ENCODE measurements at regions not wholly inside any gene's neighbourhood (a gene's known extent, or its start where the extent isn't known, plus 50 kb on each side); places are given as distances from the start of the nearest gene placed in this dataset.

DNA sequence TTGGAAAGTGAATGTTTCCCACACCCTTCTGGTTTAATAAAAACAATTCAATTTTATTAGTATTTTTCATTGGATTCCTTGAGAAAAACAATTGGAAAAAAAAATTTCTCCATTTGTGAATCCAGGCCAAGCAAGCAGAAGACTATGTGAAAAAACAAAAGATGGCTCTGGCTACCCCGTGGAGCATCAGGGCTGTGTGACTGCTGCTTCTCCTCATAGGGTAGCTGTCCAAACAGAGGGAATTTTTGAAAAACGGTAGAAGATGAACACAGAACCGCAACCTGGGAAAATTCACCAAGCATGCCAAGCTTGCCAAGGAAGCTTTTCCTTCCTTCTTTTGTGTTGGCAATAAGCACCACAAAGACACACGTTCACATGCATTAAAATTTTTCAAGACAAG lies 71.3 kb upstream of the ACVR2A start:
- H3K9me3 ChIP-seq (ENCODE audit: control insufficient read depth, low read length) = no peaks in the 10 kb centered on the region
- no peak overlapping the region for H2BK12ac ChIP-seq (ENCODE audit: low read length in 2 of 2)
- H3K9ac ChIP-seq (ENCODE audit: low read length) = no peak overlapping the region
- no peaks in the 10 kb centered on the region for H3K79me1 ChIP-seq (replicated peaks; ENCODE audit: low read length, poor library complexity, severe bottlenecking)
- H3K4me3 ChIP-seq (ENCODE audit: insufficient read depth in 1 of 2, low read depth in 1 of 2, low read length in 2 of 2) = no peak overlapping the region
- H3K18ac ChIP-seq (ENCODE audit: low read depth in 1 of 2, low read length in 2 of 2) = no peak overlapping the region
- H2BK5ac ChIP-seq (ENCODE audit: low read depth, low read length, poor library complexity, severe bottlenecking) = no peak overlapping the region
- no peak overlapping the region for H3K23ac ChIP-seq (ENCODE audit: low read length in 2 of 2)
- no peak overlapping the region for H4K8ac ChIP-seq (ENCODE audit: low read length)
- H3K14ac ChIP-seq (ENCODE audit: low read length in 2 of 2) = no peak overlapping the region
- no peaks in the 10 kb centered on the region for H3K36me3 ChIP-seq (ENCODE audit: control insufficient read depth in 1 of 2, insufficient read depth in 2 of 2, low read depth in 1 of 2, low read length in 2 of 2)
- H4K91ac ChIP-seq (ENCODE audit: low read length) = no peak overlapping the region
- no peak overlapping the region for H2BK15ac ChIP-seq (ENCODE audit: low read depth, poor library complexity, severe bottlenecking)
- no peak for DNase-seq
- H3K27me3 ChIP-seq (ENCODE audit: control insufficient read depth in 1 of 2, insufficient read depth in 1 of 2, low read length in 2 of 2) = peaks cover 0 to 5% of the 10 kb centered on the region in 2 experiments
- H3K4me1 ChIP-seq (ENCODE audit: control insufficient read depth, insufficient read depth, low read depth, low read length) = no peaks in the 10 kb centered on the region
- no peak overlapping the region for H2AFZ ChIP-seq (ENCODE audit: low read depth, low read length)
- no peak overlapping the region for H3K27ac ChIP-seq (ENCODE audit: low read length, poor library complexity, severe bottlenecking)
- H3K4ac ChIP-seq (ENCODE audit: low read depth in 1 of 2, low read length in 2 of 2) = no peak overlapping the region
- 74% methylated on average over 3 of the region's 4 CpGs for WGBS
- no peak overlapping the region for H2BK120ac ChIP-seq (ENCODE audit: low read depth, low read length)
- H2AK5ac ChIP-seq (ENCODE audit: low read length, severe bottlenecking) = no peak overlapping the region
- no peak overlapping the region for H3K4me2 ChIP-seq (ENCODE audit: low read length, poor library complexity, severe bottlenecking)

DNA sequence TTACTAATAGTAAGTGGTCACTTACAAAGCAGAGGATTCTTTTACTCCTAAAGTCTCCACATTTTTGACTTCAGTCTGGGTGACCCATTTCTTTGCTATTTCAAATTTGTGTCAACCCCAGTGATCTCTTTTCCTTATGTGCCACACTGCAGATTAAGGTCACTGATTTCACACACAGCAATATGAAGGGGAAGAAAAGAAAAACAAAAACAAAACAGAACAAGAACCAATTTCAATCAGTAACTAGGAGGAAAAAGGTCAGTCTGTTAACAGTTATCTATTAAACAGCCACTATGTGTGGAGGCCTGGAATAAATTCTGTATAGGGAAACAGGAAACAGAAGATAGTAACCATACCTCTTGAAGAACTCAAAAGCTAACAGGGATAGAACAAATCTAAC lies 72.0 kb upstream of the ACVR2A start:
- H3K4ac ChIP-seq (ENCODE audit: low read depth in 1 of 2, low read length in 2 of 2) = no peak overlapping the region
- DNase-seq = no peak
- H2BK12ac ChIP-seq (ENCODE audit: low read length in 2 of 2) = no peak overlapping the region
- no peak overlapping the region for H3K14ac ChIP-seq (ENCODE audit: low read length in 2 of 2)
- no peak overlapping the region for H3K9ac ChIP-seq (ENCODE audit: low read length)
- H3K23ac ChIP-seq (ENCODE audit: low read length in 2 of 2) = no peak overlapping the region
- H3K9me3 ChIP-seq (ENCODE audit: control insufficient read depth, low read length) = no peaks in the 10 kb centered on the region
- H3K79me1 ChIP-seq (replicated peaks; ENCODE audit: low read length, poor library complexity, severe bottlenecking) = no peaks in the 10 kb centered on the region
- no peak overlapping the region for H2BK5ac ChIP-seq (ENCODE audit: low read depth, low read length, poor library complexity, severe bottlenecking)
- H3K27me3 ChIP-seq (ENCODE audit: control insufficient read depth in 1 of 2, insufficient read depth in 1 of 2, low read length in 2 of 2) = peaks cover 0 to 5% of the 10 kb centered on the region in 2 experiments
- H4K91ac ChIP-seq (ENCODE audit: low read length) = no peak overlapping the region
- no peak overlapping the region for H2AK5ac ChIP-seq (ENCODE audit: low read length, severe bottlenecking)
- no peak overlapping the region for H3K4me2 ChIP-seq (ENCODE audit: low read length, poor library complexity, severe bottlenecking)
- no peak overlapping the region for H2AFZ ChIP-seq (ENCODE audit: low read depth, low read length)
- H3K27ac ChIP-seq (ENCODE audit: low read length, poor library complexity, severe bottlenecking) = no peak overlapping the region
- no peaks in the 10 kb centered on the region for H3K4me1 ChIP-seq (ENCODE audit: control insufficient read depth, insufficient read depth, low read depth, low read length)
- H4K8ac ChIP-seq (ENCODE audit: low read length) = no peak overlapping the region
- no peak overlapping the region for H2BK120ac ChIP-seq (ENCODE audit: low read depth, low read length)
- no peak overlapping the region for H3K18ac ChIP-seq (ENCODE audit: low read depth in 1 of 2, low read length in 2 of 2)
- no peak overlapping the region for H2BK15ac ChIP-seq (ENCODE audit: low read depth, poor library complexity, severe bottlenecking)
- H3K4me3 ChIP-seq (ENCODE audit: insufficient read depth in 1 of 2, low read depth in 1 of 2, low read length in 2 of 2) = no peak overlapping the region
- H3K36me3 ChIP-seq (ENCODE audit: control insufficient read depth in 1 of 2, insufficient read depth in 2 of 2, low read depth in 1 of 2, low read length in 2 of 2) = no peaks in the 10 kb centered on the region

DNA sequence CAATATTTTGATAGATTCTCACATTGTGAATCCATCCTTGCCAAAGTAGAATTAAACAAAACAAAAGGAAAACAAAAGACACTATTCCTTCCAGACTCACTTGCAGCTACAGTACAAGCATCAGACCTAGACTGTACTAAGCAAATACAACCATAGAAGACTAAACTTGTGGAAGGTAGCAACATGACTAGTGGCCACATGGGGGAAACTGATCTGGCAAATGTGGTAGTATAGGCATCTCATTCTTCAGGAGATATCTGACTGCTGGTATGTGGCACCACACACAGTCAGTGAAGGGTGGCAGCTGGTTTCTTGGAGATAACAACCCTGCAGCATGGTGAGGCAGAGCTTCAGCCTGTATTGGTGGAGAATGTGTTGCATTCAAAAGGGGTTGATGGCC lies 81.0 kb upstream of the ACVR2A start:
- no peak overlapping the region for H3K9ac ChIP-seq (ENCODE audit: low read length)
- H2BK5ac ChIP-seq (ENCODE audit: low read depth, low read length, poor library complexity, severe bottlenecking) = no peak overlapping the region
- H3K14ac ChIP-seq (ENCODE audit: low read length in 2 of 2) = no peak overlapping the region
- H2AK5ac ChIP-seq (ENCODE audit: low read length, severe bottlenecking) = no peak overlapping the region
- H2BK120ac ChIP-seq (ENCODE audit: low read depth, low read length) = no peak overlapping the region
- no peaks in the 10 kb centered on the region for H3K9me3 ChIP-seq (ENCODE audit: control insufficient read depth, low read length)
- no peak overlapping the region for H3K4me2 ChIP-seq (ENCODE audit: low read length, poor library complexity, severe bottlenecking)
- H2AFZ ChIP-seq (ENCODE audit: low read depth, low read length) = no peak overlapping the region
- H3K4me1 ChIP-seq (ENCODE audit: control insufficient read depth, insufficient read depth, low read depth, low read length) = no peaks in the 10 kb centered on the region
- H3K4me3 ChIP-seq (ENCODE audit: insufficient read depth in 1 of 2, low read depth in 1 of 2, low read length in 2 of 2) = no peak overlapping the region
- no peak overlapping the region for H3K27ac ChIP-seq (ENCODE audit: low read length, poor library complexity, severe bottlenecking)
- H4K91ac ChIP-seq (ENCODE audit: low read length) = no peak overlapping the region
- H2BK15ac ChIP-seq (ENCODE audit: low read depth, poor library complexity, severe bottlenecking) = no peak overlapping the region
- H2BK12ac ChIP-seq (ENCODE audit: low read length in 2 of 2) = no peak overlapping the region
- H3K18ac ChIP-seq (ENCODE audit: low read depth in 1 of 2, low read length in 2 of 2) = no peak overlapping the region
- no peak for DNase-seq
- H3K36me3 ChIP-seq (ENCODE audit: control insufficient read depth in 1 of 2, insufficient read depth in 2 of 2, low read depth in 1 of 2, low read length in 2 of 2) = no peaks in the 10 kb centered on the region
- no peak overlapping the region for H4K8ac ChIP-seq (ENCODE audit: low read length)
- H3K27me3 ChIP-seq (ENCODE audit: control insufficient read depth in 1 of 2, insufficient read depth in 1 of 2, low read length in 2 of 2) = no peaks in the 10 kb centered on the region
- no peak overlapping the region for H3K23ac ChIP-seq (ENCODE audit: low read length in 2 of 2)
- no peaks in the 10 kb centered on the region for H3K79me1 ChIP-seq (replicated peaks; ENCODE audit: low read length, poor library complexity, severe bottlenecking)
- H3K4ac ChIP-seq (ENCODE audit: low read depth in 1 of 2, low read length in 2 of 2) = no peak overlapping the region

DNA sequence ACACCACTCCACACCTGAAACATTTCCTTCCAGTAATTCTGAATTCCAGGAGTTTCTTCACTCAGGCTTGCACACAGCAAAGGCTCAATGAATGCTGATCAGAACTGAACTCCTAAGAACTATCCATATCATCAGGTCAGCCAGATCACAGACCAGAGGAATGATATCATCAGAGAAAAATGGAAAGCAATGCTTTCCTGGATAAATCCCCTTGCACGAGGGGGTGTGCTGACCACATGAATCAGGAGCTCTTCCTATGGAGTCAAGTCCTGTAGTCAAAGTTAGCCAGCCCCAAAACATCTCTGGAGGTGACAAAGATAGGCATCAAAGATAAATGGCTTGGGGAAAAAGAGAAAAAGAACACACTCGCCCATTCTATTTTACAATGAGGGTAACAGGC lies 83.8 kb upstream of the ACVR2A start:
- 54% methylated on average over 2 of the region's 2 CpGs for WGBS
- Histone ChIP-seq H2AK5ac (ENCODE audit: low read length, severe bottlenecking) (no peak overlapping the region), H2BK15ac (ENCODE audit: low read depth, poor library complexity, severe bottlenecking) (no peak overlapping the region), H3K4me1 (ENCODE audit: control insufficient read depth, insufficient read depth, low read depth, low read length) (no peaks in the 10 kb centered on the region), H2BK120ac (ENCODE audit: low read depth, low read length) (no peak overlapping the region), H3K9me3 (ENCODE audit: control insufficient read depth, low read length) (no peaks in the 10 kb centered on the region), H4K91ac (ENCODE audit: low read length) (no peak overlapping the region), H3K27me3 (ENCODE audit: control insufficient read depth in 1 of 2, insufficient read depth in 1 of 2, low read length in 2 of 2) (no peaks in the 10 kb centered on the region), H3K18ac (ENCODE audit: low read depth in 1 of 2, low read length in 2 of 2) (no peak overlapping the region), H2AFZ (ENCODE audit: low read depth, low read length) (no peak overlapping the region), H3K27ac (ENCODE audit: low read length, poor library complexity, severe bottlenecking) (no peak overlapping the region), H4K8ac (ENCODE audit: low read length) (no peak overlapping the region), H3K4me3 (ENCODE audit: insufficient read depth in 1 of 2, low read depth in 1 of 2, low read length in 2 of 2) (no peak overlapping the region), H2BK5ac (ENCODE audit: low read depth, low read length, poor library complexity, severe bottlenecking) (no peak overlapping the region), H3K9ac (ENCODE audit: low read length) (no peak overlapping the region), H3K4ac (ENCODE audit: low read depth in 1 of 2, low read length in 2 of 2) (no peak overlapping the region), H3K23ac (ENCODE audit: low read length in 2 of 2) (no peak overlapping the region), H3K79me1 (replicated peaks; ENCODE audit: low read length, poor library complexity, severe bottlenecking) (no peaks in the 10 kb centered on the region), H2BK12ac (ENCODE audit: low read length in 2 of 2) (no peak overlapping the region), H3K4me2 (ENCODE audit: low read length, poor library complexity, severe bottlenecking) (no peak overlapping the region), H3K14ac (ENCODE audit: low read length in 2 of 2) (no peak overlapping the region), H3K36me3 (ENCODE audit: control insufficient read depth in 1 of 2, insufficient read depth in 2 of 2, low read depth in 1 of 2, low read length in 2 of 2) (no peaks in the 10 kb centered on the region)
- DNase-seq = no peak
